ENCODE measurements at regions not wholly inside any gene's neighbourhood (a gene's known extent, or its start where the extent isn't known, plus 50 kb on each side); places are given as distances from the start of the nearest gene placed in this dataset.

DNA sequence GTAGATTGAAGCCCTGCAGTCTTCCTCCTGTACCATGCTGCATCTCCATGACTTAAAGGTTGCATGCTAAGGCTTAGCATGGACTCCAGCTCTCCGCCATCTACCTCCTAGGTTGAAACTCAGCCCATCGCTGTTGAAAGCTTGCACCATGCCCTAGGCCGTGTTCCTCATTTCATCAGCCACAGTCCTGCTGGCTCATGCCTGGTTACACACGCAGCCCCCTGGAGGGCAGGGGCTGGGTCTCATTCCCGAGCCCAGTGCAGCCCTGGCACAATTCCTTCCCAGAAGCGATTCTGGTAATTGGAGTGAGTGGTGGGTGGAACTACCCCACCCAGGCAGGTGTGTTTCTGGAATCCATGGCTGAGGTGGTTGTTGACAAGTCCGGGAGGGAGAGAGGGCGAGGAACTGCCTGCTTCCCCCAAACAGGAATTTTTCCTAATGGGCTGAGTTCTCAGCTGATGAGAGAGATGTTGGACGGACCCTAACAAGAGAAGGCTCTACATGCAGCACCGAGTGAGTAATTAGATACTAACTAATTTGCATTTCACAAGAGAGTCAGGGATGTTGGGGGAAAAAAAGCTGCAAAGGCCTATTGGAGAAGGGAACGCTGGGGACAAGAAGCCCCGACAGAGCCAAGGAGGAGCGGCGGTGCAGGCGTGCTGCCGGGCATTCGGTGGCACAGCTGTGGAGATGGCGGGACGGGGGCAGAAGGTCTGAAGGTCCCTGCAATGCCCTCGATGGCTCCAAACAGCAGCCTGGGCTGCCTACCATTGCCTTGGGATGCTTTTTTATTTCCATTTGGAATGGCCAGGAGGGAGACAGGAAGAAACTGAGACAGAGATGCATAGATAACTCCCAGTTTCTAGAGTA, 92.3 kb upstream of the TLE3 start:
- DNase-seq, result no peak

DNA sequence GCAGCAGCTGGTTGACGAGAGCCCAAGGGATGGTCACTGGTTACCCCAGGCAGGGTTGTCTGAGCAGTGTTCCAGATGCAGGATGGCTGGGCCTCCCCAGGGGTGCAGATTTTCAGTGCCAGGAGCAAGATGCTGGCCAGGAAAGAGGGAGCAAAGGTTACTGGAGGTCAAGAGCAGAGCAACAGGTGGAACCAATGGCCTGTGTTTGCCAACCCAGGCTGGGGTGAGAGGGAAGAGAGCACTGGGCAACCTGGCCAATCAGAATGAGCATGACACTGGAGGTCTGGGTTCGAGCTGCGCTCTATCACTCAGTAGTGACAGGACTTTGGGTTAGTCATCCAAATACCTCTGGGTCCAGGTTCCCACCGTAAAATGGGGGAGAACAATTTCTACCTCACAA, 90.6 kb upstream of the TLE3 start:
- DNase-seq, result no peak

DNA sequence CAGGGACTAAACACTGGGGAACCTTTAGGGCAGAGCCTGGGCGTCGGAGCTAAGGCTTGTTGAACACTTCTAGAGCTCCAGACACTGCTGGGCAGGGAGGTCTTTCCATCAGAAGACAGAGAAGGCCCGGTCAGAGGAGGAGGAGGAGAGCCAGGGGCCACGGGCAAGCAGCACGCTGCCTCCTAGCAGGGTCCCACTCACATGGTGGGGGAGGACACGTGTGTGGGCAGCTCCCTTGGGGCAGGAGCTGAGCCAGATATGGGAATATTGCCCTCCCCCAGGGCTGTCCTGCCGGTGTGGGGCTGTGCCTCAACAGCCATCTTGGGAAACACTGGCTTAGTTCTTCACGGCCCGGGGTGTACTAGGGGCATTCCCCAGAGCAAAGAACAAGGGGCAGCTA, 89.6 kb upstream of the TLE3 start:
- no peak for DNase-seq

DNA sequence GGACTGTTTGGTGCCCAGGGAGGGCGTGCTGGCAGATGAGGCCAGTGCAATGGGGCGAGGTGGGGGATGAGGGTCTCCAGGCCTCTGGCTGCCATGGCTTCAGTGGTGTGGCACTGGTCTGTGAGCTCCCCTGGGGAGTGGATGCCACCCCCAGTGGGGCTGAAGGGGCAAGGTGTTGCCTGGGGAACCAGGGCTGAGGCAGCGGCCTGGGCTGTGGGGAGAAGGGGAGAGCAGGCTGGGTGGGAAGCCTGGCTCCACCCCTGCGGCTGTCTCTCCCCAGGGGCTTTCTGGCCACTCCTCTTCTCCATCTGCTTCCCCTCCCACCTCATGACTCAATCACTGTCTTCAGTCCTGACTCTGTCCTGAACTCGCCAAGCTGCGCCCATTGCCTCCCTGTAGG, 88.4 kb upstream of the TLE3 start:
- no peak for DNase-seq

DNA sequence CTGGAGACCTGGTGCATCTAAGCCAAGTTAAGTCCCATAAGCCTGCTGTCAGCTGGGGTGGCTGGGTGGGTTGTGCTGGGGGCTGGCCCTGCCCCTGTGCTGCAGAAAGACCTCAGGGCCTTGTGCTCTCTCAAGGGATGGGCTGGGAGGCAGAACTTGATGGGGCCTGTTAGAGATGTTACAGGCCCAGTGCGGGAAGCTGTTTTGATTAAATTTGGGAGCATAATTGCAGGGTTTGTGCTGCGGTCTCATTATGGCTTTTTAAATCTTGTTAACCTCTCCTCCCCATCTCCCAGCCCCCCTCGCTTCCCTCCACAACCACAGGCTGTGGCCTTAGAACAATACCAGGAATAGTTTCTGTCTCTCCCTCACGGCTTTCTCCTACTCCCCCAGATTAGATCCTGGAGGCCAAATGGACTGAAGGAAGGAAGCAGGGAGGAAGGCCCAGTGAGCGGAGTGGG, 87.6 kb upstream of the TLE3 start:
- no peak for DNase-seq

DNA sequence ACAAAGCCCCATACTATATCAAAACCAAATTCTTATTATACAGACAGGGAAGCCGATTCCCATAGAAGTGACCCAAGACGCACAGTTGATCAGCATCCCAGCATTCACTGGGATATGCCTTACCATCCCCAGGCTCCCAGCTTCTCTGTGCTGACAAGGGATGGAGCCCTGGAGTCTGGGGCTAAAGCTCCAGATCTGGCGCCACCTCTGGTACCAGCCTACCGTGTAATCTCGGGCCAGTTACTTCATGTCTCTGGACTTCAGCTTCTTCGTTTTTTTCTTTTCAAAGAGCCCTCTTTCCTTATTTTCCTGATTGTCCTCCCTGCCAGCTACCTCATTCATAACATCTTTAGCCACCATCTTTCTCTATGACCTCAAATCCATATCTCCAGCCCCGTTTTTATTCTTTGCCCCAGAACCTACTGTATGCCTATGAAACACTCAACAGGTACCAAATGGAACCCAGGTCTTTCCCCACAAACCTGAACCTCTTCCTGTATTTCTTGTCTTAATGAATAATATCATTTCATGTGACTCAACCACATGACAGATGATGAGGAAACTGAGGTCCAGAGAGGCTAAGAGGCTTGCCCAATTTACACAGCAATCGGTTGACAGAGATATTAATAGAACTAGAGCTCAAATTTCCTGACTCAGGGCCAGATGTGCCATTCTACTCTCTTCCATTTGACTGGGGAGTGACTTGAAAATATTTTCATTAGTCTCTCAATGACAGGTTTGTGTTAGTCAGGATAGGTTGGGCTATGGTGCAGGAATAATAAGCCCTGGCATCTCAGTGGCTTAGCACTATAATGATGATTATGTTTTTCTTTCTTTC, 85.4 kb upstream of the TLE3 start:
- DNase-seq, result no peak

DNA sequence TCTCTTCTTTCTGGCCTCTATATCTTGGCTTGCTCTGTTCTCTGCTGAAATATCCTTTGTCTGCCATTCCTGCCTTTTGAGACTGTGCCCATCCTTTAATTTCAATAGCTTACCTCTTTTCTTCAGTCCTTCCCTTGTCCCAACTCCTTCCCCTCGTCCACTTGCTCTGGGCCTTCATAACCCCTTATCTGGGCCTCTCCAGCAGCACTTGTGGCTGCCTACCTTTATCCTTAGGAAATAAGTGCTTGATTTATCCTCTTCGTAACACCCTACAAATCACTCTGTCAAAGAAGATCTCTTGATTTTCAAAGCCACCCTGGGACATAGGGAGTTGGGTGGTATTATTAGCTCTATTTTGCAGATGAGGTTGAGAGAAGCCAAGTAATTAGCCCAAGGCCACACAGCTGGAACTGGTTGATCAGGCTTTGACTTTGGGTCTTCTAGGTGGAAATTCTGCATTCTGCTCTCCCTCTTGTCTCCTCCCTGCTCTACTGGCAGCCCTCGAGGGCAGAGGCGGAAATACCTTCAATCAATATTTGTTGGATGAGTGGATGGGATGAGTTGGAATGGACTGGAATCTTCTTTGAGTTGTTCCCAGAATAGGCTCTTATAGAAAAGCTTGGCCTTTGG, 84.0 kb upstream of the TLE3 start:
- DNase-seq, result no peak

DNA sequence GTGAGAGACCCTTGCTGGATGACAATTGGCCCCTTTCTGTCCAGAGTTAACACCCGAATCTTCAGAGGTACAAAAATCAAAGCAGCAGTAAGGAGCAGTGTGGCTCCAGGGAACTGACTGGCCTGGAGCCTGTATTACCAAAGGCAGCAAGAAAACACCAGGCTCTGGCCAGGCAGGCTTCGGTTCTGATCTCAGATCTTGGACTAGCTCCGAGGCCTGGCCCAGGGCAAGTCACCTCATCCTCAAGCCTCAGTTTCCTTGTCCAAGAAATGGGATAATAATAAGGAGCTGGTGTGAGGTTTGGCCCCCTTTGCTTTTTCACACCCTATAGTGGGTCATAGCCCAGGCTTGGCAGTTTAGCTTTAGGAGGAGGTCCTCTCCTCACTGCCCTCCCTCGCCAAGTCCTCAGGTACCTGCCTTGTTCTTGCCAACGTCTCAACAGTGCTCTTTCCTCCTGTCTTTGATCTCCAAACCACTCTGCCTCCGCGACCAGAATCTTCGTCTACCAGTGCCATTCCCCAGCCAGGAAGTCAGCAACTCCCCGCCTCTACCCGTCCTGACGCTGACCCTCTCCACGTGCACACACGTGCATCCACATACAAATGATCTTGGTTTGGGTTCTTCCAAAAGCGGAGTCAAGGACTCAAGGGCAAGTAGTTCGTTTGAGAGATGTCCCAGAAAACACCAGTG, 82.6 kb upstream of the TLE3 start:
- DNase-seq, result no peak

DNA sequence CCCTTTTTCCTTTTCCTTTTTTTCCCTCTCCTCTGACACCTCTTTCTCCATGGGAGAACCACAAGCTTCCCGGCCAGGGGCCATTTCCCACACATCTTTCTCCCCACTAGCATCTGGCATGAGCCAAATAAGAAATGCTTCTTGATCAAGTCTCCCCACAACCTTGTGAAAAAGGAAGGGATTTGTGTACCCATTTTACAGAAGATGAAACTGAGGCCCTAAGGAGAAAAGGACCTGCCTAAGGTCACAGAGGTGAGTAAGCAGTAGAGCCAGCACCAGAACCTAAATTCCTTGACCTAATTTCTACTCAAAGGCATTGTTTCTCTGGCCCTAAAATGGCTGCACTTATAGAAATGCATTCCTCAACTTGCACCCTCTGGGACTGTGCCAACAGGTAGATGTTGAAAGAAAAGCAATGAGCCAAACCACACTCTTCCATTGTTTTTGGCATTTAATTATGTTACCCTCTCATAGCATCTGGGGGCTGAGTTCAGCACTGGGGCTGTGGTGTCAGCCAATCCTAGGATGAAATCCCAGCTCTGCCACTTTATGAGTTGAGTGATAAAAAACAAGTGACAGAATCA, 81.7 kb upstream of the TLE3 start:
- no peak for DNase-seq

DNA sequence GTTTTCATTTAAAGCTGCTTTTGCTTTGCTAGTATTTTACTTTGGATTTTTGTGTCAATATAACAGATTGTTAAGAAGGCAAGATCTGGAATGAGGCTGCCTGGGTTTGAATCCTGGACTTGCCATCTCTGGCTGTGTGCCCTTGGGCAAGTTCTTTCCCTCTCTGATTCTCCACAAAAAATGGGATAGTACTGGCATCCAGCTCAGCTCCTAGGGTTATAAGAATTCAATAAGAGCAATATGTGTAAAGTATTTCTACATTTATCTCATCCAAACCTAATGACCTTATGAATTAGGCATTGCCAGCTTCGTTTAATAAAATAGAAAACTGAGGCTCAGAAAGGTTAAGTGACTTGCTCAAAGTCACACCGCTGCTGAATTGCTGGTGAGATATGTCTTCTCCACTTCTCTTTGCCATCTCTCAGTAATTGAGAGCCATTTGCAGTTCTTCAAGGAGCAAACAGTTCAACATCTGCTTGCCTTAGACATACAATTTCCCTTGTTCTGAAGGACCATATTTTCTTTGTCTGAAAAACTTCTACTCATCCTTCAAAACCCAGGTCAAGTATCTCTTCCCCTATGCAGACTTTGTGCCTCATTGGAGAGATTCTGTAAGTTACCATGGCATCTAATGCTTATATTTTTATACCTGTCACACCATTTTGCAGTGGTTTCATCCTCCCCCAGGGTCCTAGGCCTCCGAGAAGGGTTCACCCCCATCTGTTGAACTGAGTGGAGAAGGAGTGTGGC, 80.8 kb upstream of the TLE3 start:
- DNase-seq, result no peak

DNA sequence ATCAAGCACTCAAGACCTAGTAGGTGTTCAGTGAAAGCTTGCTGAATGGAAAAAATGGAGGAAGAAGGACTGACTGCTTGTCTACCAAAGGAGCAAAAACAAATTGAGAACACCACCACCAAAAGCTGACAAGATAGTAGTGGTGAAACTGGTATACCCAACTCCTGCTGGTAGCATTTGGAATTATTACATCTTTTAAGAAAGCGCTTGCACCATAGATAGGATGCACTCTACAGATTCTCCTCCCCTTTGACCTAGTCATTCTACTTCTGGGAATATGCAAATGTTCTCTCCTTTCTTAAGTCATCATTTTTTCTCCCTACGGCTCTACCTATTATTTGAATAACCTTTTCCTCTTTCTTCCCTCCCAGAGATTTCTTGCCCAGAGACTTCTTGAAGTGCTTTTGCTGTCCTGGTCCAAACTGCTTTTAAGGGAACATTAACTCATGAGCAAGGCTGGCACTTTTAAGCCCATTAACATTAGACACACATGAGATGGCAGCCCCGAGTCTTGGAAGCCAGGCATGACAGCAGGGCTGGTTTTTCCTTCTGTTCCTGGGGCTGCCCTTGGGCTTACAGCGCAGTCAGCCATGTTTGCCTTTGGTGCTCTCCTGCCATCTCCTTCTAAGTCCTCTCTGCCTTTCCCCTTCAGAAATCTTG, 75.0 kb upstream of the TLE3 start:
- DNase-seq, result no peak

DNA sequence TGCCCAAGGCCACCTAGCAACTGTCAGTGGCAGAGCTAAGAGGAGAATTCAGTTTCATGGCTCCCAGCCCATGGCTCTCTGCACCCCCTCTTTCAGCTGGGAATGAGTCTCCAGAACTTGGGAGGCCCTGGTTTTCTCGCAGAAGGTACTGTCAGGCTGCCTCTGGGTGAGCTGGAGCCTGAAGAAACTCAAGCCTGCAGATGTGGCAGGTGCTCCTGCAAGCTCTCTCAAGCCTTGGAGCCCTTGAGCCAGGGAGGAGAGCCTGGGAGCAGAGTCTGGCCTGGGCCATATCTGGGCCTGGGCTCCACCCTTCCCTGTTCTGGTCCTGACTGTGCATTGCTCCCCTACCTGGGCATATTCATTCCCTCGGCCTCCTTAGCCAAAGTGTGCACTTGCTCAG, 74.4 kb upstream of the TLE3 start:
- DNase-seq, result no peak

DNA sequence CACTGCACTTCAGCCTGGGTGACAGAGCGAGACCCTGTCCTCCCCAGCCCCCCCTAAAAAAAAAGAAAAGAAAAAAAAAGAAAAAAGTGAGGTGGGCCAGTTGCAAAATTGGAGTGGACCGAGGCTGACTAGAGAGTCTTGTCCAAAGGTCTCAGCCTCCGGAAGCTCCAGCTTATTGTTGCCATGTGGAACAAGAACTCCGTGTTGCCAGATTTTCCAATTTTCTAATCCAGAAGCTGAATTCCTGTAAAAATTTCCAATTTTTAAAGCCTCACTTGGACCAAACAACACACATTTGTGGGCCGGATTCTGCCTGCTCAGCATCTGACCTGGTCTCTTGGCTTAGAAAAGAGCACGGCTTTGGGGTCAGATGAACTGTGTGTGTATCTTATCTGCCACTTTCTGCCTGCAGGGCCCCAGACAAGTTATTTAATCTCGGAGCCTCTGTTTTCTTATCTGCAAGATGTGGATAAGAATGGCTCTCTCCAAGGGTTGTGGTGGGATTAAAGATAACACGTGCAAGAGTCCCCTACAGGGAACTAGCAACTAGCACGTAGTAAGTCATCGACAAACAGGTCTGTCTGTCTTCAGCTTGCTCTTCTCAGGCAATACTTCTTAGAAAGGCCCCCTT, 73.7 kb upstream of the TLE3 start:
- DNase-seq, result no peak

DNA sequence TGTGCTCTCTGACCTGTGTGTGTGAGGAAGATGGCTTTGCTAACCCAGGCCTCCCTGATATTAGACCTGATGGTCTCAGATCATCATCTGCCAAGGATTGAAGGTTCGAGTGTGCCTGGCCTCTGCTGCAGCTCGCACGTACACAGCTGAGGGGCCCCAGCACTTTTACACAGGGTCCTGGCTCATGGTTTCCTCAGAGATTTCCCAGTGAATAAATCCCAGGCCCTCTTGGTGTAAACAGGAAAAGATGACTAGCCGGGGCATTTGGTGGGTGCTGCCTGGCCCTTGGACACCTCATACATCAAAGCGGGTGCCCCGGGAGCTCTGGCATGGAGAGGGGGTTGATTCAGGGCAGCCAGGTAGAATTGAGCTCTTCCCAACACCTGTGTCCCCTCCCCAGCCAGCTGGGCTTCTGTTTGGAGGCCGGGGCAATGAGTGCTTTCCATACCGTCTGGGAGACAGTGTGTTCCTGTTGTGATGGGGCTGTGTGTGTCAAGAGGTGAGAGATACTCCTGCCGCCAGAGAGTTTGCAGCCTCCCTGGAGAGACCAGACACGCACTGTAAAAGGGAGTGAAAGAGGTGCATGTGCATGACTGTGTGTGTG, 72.5 kb upstream of the TLE3 start:
- DNase-seq, result no peak

DNA sequence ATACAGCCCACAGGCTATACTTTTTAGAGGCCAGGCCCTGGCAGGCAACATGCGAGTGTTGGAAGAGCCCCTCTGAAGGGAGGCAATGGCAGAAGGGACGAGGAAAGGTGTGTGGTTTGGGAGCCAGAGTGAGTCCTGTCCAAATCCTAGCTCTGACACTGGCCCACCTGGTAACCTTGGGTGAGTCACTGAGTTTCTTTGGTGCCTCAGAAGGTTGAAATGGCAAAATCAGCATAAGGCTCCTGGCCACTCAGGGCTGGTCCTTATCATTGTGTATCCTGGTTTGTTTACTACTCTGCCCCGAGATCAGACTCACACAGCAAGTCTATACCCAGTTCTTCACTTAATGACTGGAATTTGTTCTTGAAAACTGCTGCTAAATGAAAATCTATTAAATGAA, 71.4 kb upstream of the TLE3 start:
- DNase-seq, result no peak

DNA sequence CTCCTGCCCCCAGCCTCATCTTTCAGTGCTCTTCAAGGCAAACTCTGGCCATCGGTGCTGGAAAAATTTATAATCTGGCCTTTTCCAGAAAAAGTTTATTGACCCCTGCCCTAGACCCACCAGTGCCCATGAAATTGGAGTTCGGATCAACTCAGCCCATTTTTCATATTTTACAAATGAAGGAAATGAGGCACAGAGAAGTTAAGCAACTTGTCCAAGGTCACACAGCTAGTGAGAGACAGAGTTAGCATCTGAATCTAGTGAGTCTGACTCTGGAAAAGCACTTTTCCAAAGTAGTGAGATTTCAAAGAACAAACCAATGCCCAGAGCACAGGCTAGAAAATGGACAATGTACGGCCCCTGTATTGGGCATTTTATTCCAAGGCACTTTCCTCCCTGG, 69.4 kb upstream of the TLE3 start:
- DNase-seq, result no peak

DNA sequence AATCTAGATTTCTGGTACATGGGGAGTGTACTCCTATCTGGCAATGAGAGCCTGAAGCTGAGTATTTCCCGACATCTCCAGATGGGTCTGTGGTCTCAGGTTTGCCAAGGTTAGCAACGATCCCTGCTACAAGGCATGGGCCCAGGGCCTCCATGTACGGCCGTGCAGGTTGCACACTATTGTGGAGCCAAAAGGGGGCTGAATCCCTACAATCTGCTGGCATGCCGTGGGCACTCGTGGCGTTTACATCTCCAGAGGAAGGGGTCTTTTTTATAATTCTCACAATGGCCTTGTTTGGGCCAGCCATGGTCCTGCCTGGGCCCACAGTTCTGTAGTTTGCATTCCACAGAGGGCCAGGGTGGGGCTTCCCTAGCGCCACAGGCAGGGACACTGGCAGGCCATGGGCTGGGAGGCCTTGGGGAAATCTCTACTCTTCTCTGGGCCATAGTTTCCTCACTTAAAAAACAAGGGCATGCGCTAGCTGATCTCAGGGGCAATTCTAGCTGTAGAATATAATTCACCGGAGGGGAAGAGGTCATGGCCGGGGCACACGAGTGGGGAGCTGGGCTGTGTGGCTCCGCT, 68.9 kb upstream of the TLE3 start:
- DNase-seq, result no peak

DNA sequence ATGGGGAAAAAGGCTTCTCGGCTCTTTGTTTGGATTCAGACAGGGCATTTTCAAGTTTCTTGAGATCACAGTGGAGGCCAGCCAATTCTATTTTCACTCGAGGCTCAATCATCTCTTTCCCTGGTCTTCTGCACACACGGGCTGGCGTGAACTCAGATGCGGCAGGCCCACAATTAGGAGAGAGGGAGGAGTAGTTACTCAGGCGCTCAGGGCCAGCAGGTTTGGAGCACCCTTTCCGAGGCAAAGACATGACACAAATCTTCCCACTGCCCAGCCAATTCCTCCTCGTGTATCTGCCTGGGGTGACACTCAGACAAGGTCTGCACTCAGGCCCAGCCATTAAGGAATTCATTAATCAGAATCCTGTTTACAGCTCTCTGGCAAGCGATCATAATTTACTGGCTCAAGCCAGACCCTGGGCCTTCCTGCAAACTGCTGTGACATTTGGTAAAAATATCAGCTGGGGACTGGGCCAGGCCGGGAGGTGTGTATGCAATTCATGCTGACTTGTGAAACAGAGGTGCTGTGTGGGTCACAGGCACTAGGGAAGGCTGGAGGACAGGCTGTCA, 68.1 kb upstream of the TLE3 start:
- DNase-seq, result no peak

DNA sequence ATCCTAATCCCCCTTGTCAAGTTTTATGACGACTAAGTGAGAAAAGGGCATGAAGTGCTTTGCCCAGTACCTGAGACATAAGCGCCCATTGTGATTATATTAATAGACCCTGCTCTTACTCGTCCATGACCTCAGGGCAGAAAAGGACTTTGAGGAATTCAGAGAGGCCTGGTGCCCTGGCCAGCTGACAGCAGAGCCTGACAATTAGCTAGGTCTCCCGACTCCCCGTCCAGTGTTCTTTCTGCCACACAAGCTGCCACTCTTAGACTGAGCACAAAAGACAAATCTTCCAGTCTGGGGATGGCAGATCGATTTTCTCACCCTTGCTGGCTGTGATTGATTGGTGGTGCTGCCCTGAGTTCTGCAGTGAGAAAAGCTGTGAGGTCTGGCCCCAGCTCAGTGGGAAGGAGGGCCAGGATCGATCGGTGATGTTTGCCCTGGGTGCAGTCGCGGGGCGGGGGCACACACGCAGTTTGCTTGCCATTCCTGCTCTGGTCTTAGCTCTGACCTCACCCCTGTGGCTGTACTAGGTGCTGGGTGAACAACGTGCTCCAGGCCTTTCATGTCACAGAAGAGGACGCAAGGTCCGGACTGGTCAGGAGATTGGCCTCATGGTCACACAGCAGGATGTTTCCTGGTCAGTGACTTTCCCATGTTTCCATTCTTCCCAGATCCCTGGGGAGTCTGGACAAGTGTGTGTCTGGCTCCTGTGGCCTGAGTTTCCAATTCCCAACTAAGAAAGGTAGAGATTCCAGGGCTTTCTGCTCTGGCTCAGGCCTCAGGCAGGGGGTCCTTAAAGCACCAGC, 67.4 kb upstream of the TLE3 start:
- no peak for DNase-seq
